Activated T-helper 17 cell treated with anti-CD3 and anti-CD28 coated beads, Interleukin-2, amount 50 U/mL, for 72 hours (primary cell): ENCODE measurements at regions not wholly inside any gene's neighbourhood (a gene's known extent, or its start where the extent isn't known, plus 50 kb on each side); places are given as distances from the start of the nearest gene placed in this dataset.

Experiments used
- ATAC-seq: fragments of 150-1000 bp; cut with Tn5 transposase; replicated peaks from 2 replicates; pipeline ENCODE4 v1.10.0; 2021; ENCODE audit warnings: mild to moderate bottlenecking, moderate library complexity
- H3K27ac Mint-ChIP-seq: one replicate; pipeline ENCODE4 v1.8.0; 2022; ENCODE audit warnings: mixed read lengths
- H3K27me3 Mint-ChIP-seq: one replicate; pipeline ENCODE4 v1.8.0; 2022; ENCODE audit warnings: mixed read lengths
- H3K36me3 Mint-ChIP-seq: one replicate; pipeline ENCODE4 v1.8.0; 2022; ENCODE audit warnings: low read depth, mild to moderate bottlenecking, mixed read lengths
- H3K4me1 Mint-ChIP-seq: one replicate; pipeline ENCODE4 v1.8.0; 2022; ENCODE audit warnings: mixed read lengths
- H3K4me3 Mint-ChIP-seq: one replicate; pipeline ENCODE4 v1.8.0; 2022; ENCODE audit warnings: mild to moderate bottlenecking, mixed read lengths
- H3K9me3 Mint-ChIP-seq: one replicate; pipeline ENCODE4 v1.8.0; 2022; ENCODE audit warnings: mixed read lengths

DNA sequence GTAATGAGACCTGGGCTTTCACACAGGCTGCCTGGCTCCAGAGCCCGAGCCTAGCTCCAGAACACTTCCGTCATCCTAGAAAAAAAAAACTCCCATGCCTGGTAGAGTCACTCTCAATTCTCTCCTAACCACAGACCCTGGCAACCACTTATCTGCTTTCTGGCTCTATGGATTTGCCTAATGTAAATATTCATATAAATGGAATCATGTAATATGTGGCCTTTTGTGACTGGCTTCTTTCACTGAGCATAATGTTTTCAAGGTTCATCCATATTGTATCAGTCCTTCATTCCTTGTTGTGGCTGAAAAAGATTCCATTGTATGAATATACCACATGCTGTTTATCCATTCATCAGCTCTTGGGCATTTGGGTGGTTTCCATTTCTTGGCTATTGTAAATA, 167.7 kb upstream of the MKLN1 start:
- no peaks in the 10 kb centered on the region for H3K4me1 Mint-ChIP-seq
- H3K27ac Mint-ChIP-seq = no peak overlapping the region
- no peaks in the 10 kb centered on the region for H3K36me3 Mint-ChIP-seq
- no peak for ATAC-seq
- no peaks in the 10 kb centered on the region for H3K9me3 Mint-ChIP-seq
- no peak overlapping the region for H3K4me3 Mint-ChIP-seq
- H3K27me3 Mint-ChIP-seq = no peaks in the 10 kb centered on the region

- no peaks in the 10 kb centered on the region for H3K9me3 Mint-ChIP-seq
- no peak for ATAC-seq
- H3K4me3 Mint-ChIP-seq = no peak overlapping the region
- H3K36me3 Mint-ChIP-seq = no peaks in the 10 kb centered on the region
- H3K4me1 Mint-ChIP-seq = no peaks in the 10 kb centered on the region
- H3K27me3 Mint-ChIP-seq = no peaks in the 10 kb centered on the region
- no peak overlapping the region for H3K27ac Mint-ChIP-seq
Observed at GRCh38 chr7:131161103-131161502, 166.6 kb upstream of the MKLN1 start.

DNA sequence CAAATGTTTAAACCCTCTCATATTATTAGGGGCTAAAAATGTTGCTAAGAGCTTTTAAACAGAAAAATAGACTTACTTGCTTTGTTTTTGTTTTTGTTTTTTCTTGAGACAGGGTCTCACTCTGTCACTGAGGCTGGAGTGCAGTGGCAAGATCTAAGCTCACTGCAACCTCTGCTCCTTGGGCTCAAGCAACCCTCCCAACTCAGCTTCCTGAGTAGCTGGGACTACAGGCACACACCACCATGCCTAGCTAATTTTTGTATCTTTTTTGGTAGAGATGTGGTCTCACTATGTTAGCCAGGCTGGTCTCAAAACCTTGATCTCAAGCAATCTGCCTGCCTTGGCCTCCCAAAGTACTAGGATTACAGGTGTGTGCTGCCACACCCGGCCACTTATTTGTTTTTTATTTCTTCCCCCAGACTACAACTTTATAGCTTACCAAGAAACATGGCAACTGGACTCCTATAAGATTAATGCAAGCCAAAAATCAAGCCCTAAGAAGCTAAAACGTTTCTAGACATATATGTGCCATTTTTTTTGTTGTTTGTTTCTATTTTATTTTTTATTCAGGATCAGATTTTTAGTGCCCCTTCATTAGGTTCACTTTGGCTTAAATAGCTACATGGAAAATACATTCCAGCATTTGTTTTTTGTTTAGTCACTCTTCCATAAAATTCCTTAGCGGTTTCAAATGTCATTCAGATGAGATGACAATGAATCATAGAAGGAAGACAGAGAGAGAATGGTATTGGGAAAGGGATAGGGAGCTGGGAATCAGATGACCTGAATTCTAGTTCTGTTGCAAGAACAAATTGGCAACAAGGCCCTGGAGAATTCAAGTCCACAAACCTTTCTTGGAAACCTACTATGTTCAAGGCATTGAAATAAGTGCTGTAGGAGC, 163.4 kb upstream of the MKLN1 start:
- H3K4me1 Mint-ChIP-seq = no peaks in the 10 kb centered on the region
- H3K27me3 Mint-ChIP-seq = no peaks in the 10 kb centered on the region
- ATAC-seq = no peak
- H3K4me3 Mint-ChIP-seq = no peak overlapping the region
- H3K9me3 Mint-ChIP-seq = no peaks in the 10 kb centered on the region
- H3K27ac Mint-ChIP-seq = no peak overlapping the region
- H3K36me3 Mint-ChIP-seq = no peaks in the 10 kb centered on the region

GRCh38 chr7:131166066-131166465, 161.6 kb upstream of the MKLN1 start:
- Mint-ChIP-seq H3K4me3 (no peak overlapping the region), H3K27ac (no peak overlapping the region), H3K4me1 (peaks cover 3% of the 10 kb centered on the region), H3K27me3 (peaks cover 3% of the 10 kb centered on the region), H3K9me3 (no peaks in the 10 kb centered on the region), H3K36me3 (no peaks in the 10 kb centered on the region)
- ATAC-seq = no peak

- Mint-ChIP-seq H3K4me1 (peaks cover 3% of the 10 kb centered on the region), H3K4me3 (no peak overlapping the region), H3K36me3 (no peaks in the 10 kb centered on the region), H3K27ac (no peak overlapping the region), H3K9me3 (no peaks in the 10 kb centered on the region), H3K27me3 (peaks cover 4% of the 10 kb centered on the region)
- ATAC-seq = no peak
Observed at GRCh38 chr7:131170440-131171271, 157.0 kb upstream of the MKLN1 start.

- Mint-ChIP-seq H3K4me3 (no peak overlapping the region), H3K27ac (no peak overlapping the region), H3K4me1 (peaks cover 3% of the 10 kb centered on the region), H3K27me3 (peaks cover 4% of the 10 kb centered on the region), H3K9me3 (no peaks in the 10 kb centered on the region), H3K36me3 (no peaks in the 10 kb centered on the region)
- ATAC-seq = no peak
Observed at GRCh38 chr7:131173145-131173890, 154.4 kb upstream of the MKLN1 start.

- Mint-ChIP-seq H3K36me3 (no peaks in the 10 kb centered on the region), H3K4me1 (peaks cover 3% of the 10 kb centered on the region), H3K4me3 (no peak overlapping the region), H3K9me3 (no peaks in the 10 kb centered on the region), H3K27ac (no peak overlapping the region), H3K27me3 (peaks cover 4% of the 10 kb centered on the region)
- ATAC-seq = no peak
Observed at GRCh38 chr7:131174391-131174790, 153.3 kb upstream of the MKLN1 start.

DNA sequence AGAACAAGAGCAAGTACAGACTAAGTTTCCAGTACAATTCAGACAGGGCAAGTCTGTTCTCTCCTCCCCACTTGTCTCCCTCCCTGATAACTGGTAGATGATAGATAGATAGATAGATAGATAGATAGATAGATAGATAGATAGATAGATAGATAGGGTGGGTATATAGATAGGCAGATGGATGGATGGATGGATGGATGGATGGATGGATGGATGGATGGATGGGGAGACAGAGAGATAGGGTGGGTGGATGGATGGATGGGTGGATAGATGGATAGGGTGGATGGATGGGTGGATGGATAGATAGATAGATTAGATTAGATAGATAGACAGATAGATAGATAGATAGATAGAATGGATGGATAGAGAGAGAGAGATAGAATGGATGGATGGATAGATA, 152.8 kb upstream of the MKLN1 start:
- H3K27me3 Mint-ChIP-seq = peaks cover 4% of the 10 kb centered on the region
- no peak for ATAC-seq
- no peak overlapping the region for H3K4me3 Mint-ChIP-seq
- peaks cover 3% of the 10 kb centered on the region for H3K4me1 Mint-ChIP-seq
- H3K9me3 Mint-ChIP-seq = no peaks in the 10 kb centered on the region
- no peaks in the 10 kb centered on the region for H3K36me3 Mint-ChIP-seq
- no peak overlapping the region for H3K27ac Mint-ChIP-seq

- Mint-ChIP-seq H3K9me3 (no peaks in the 10 kb centered on the region), H3K27me3 (no peaks in the 10 kb centered on the region), H3K4me1 (peaks cover 11% of the 10 kb centered on the region), H3K4me3 (peak overlapping the region; percentile 64), H3K36me3 (no peaks in the 10 kb centered on the region), H3K27ac (peak overlapping the region; percentile 39)
- no peak for ATAC-seq
Observed at GRCh38 chr7:131182446-131183058, 145.1 kb upstream of the MKLN1 start.

DNA sequence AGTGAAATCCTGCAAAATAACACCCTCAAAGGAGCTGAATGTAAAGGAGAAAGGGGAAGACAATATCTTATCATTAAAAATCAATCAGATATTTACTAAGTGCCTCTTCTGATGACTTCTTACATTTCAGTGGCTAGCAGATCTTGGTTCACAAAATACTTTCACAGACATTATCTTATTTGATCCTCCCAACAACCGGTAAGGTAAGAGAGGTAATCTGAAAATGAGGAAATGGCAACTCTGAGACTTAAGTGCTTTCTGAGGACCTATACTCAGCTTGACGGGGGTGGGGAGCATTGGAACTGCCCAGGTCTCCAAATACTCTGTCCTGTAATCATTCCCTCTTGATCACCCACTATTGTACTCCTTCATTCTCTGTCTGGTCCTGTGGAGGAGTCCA, 144.6 kb upstream of the MKLN1 start:
- H3K27me3 Mint-ChIP-seq = no peaks in the 10 kb centered on the region
- H3K9me3 Mint-ChIP-seq = no peaks in the 10 kb centered on the region
- H3K4me3 Mint-ChIP-seq = peak overlapping the region; percentile 64
- ATAC-seq = no peak
- peaks cover 13% of the 10 kb centered on the region for H3K4me1 Mint-ChIP-seq
- no peaks in the 10 kb centered on the region for H3K36me3 Mint-ChIP-seq
- H3K27ac Mint-ChIP-seq = peak overlapping the region; percentile 39

DNA sequence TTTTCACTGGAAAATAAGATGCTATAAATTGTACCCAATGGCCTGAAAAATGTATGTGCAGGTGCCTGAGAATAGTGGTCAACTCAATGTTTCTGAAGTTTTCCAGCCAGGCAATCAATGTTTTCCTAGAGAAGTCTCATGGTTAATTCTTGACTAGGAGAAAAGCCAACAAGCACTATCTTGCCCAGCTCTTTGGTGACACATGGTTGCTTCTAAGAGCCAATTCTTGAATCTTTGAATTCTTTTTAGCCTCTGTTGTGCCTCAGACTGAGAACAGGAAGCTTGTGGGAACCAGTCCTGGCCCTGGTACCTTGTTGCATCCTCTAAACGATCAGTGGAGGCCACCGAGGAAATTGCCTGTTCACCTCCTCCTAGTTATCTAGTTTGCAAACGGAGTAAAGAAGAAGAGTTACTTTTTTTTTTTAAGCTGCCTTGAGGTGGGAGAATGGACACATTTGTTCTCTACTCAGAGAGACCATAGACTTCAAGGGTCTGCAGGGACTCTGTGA, 144.0 kb upstream of the MKLN1 start:
- peaks cover 5% of the 10 kb centered on the region for H3K36me3 Mint-ChIP-seq
- H3K4me1 Mint-ChIP-seq = peaks cover 19% of the 10 kb centered on the region
- no peaks in the 10 kb centered on the region for H3K27me3 Mint-ChIP-seq
- peak; percentile 20 for ATAC-seq
- H3K9me3 Mint-ChIP-seq = no peaks in the 10 kb centered on the region
- peak overlapping the region; percentile 76 for H3K27ac Mint-ChIP-seq
- H3K4me3 Mint-ChIP-seq = peak overlapping the region; percentile 64

DNA sequence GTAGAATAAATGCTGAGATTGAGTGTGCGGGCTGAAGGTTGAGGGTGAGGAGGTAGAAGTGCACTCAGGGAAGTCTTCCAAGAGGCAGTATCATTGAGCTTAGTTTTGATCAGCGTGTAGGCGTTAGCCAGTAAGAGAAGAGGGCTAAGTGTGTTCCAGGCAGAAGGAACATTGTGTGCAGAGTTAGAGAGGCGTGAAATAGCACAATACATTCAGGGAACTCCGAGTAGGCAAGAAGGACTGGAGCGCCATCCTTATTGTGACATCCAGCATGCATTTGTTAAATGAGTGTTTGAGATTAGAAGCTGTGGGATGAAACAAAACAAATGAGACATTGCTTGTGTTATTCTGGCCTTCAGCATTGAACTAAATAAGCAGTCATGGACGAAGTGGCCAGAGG, 140.9 kb upstream of the MKLN1 start:
- Mint-ChIP-seq H3K27ac (peak overlapping the region; percentile 17), H3K36me3 (peaks cover 7% of the 10 kb centered on the region), H3K27me3 (no peaks in the 10 kb centered on the region), H3K4me3 (peak overlapping the region; percentile 2), H3K4me1 (peaks cover 30% of the 10 kb centered on the region), H3K9me3 (no peaks in the 10 kb centered on the region)
- ATAC-seq = no peak

GRCh38 chr7:131188367-131189339, 139.0 kb upstream of the MKLN1 start:
- no peaks in the 10 kb centered on the region for H3K9me3 Mint-ChIP-seq
- peaks cover 28% of the 10 kb centered on the region for H3K4me1 Mint-ChIP-seq
- H3K27ac Mint-ChIP-seq = peak overlapping the region; percentile 96

More at GRCh38 chr7:131188367-131189339, 139.0 kb upstream of the MKLN1 start:
- ATAC-seq = peak; percentile 82
- Mint-ChIP-seq H3K36me3 (peaks cover 7% of the 10 kb centered on the region), H3K4me3 (peak overlapping the region; percentile 81), H3K27me3 (no peaks in the 10 kb centered on the region)
